HuH-7.5 (cell line): ENCODE measurements at regions not wholly inside any gene's neighbourhood (a gene's known extent, or its start where the extent isn't known, plus 50 kb on each side); places are given as distances from the start of the nearest gene placed in this dataset.
A peak's percentile ranks its signal among the peaks of the same experiment; 100 is the strongest.

ENCODE experiments used
- DNase-seq: peaks from one replicate; pipeline ENCODE4 v3.0.0; 2011; ENCODE audit warnings: low spot score

GRCh38 chr3:63046580-63046979, 171.4 kb upstream of the CADPS start:
- DNase-seq: no peak

DNA sequence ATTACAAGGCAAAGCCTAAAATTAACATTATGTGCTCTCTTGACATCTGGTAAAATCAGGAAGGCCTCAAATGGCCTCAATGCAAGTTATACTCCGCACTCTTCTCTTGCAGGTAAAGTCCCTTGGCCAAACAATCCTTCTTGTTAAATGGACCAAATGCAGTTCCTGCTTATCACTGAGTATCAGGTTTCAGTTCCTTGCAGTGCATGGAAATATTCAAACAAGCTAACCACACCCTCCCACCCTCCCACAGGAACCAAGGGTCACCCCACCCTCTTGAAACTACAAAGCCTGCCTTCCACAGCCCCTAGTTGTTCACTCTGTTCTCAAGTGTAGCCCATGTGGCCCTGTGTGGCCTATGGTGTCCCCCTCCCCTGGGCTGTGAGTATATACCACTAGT, 171.9 kb upstream of the CADPS start:
- no peak for DNase-seq

DNA sequence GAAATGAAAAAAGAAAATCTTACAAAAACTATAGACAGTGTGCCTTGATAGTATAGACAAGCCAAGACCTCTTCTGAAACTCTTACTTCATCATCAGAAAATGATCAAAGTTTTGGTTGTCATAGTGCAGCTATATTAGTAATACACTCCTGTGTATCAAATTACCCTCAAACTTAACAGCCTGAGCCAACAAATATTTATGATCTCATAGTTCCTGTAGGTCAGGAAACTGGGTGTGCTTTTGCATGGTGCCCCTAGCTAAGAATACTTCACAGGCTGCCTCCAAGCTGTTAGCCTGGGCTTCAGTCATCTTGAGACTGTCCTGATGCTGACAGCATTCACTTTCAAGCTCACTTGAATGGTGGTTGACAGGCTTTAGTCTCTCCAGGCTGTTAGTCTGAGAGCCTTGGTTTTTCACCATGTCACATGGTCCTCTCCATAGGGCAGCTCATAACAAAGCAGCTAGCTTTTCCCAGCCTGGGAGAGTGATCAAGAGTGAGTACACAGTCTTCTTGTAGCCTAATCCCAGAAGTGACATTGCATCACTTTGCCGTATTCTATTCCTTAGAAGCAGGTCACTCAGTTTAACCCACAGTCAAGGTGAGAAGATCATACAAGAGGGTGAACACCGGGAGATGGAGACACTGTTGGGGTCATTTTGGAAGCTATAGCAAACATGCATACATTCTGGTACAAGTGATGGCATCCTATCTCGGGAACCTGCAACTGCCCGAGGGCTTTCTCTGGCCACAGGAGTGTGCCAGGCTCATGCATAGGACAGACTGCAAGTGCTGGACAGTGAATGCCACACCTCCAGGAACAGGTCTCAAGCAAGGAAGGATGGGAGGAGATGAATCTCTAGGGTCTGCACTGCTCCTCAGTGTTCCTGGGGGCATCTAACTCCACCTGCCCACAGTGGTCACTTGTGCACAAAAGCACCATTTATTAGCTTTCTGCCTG, 173.4 kb upstream of the CADPS start:
- no peak for DNase-seq

DNA sequence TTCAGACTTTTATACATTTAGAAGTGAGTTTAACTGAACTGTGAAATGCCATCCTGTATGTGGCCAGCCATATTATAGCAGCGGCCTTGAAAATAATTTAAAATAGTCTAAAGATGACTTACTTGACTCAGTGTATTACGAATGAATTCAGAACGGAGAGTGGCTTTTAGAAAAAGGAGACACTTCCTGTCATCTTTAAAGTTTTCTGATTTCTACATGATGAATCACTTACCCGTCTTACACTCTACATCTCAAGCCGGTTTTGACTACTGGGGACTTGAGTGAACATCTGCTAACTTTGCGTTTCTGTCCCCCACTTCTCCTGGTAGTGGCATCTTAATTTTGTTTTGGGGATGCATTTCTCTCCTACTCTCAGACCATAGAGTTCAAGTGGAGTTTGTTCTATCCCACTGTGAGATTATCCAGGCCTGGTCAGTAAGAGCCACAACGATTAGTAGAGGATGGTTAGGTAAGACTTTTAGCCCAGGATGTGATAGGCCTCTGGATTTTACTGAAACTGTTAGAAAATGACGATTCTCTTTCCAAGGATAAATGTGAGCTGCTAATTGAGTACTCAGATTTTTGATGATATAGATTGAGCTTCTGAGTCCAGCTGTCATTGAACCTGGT, 175.4 kb upstream of the CADPS start:
- no peak for DNase-seq

GRCh38 chr3:63051920-63052319, 176.7 kb upstream of the CADPS start:
- no peak for DNase-seq

DNA sequence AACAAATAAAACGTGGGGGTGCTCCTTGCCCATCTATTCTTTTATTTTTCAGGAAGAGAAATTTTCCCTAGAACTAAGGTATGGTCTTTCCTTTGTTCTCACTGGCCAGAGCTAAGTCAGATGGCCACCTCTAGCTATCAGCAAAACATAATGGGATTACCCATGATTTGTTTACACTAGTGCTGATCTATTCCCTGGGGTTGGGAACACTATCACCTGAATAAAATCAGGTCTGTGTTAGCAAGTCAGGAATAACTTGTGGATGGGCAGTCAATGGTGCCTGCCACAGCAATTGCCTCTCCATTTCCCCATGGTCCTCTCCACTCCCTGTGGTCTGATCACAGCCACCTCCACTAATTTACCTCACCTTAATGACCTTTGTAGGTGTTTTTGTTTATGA, 181.7 kb upstream of the CADPS start:
- DNase-seq: no peak

GRCh38 chr3:63060412-63060811, 185.2 kb upstream of the CADPS start:
- no peak for DNase-seq

DNA sequence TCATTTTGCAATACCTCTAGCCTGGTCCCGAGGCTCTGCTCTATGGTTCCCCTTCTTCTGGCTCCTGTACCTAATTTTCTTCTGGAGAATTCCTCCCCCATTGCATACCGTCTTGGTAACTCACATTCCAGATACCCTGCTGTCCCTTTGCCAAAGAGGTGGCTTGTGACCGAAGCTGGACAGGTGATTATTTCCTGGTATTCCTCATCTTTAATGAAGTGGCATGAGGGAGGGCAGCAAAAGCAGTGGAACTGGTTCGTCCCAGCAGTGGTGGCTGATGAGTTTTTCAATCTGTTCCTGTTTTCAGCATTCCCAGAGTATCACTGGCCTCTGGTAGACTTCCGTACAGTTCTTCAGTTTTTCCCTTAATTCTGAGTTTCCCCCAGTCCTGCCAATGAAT, 186.2 kb upstream of the CADPS start:
- no peak for DNase-seq

- DNase-seq: no peak
Measured at GRCh38 chr3:63064209-63064755, 189.1 kb upstream of the CADPS start.

DNA sequence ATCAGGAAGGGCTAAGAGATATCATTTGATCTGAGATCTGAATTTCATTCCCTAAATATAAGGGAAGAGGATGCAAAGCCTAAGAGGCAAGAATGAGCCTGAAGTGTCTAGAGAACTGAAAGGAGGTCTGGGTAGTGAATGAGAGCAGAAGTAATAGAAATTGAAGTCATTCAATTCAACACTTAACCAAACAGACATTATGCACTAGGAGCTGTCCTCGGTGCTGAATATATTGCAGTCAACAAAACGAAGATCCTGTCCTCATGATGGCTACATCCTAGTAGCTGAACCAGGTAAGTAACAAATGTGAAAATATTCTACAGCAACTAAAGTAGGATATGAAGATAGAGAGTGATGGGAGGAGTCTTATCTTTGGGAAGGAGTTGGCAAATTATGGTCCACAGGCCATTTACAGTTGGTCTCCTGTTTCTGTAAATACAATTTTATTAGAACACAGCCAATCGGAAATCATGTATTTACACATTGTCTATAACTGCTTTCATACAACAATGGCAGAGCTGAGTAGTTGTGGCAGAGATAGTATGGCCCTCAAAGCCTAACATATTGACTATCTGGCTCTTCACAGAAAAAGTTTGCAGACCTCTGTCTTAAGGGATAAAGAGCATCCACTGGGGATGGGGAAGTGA, 192.9 kb upstream of the CADPS start:
- DNase-seq: peak; percentile 9

- no peak for DNase-seq
Measured at GRCh38 chr3:63069806-63070475, 194.7 kb upstream of the CADPS start.

DNA sequence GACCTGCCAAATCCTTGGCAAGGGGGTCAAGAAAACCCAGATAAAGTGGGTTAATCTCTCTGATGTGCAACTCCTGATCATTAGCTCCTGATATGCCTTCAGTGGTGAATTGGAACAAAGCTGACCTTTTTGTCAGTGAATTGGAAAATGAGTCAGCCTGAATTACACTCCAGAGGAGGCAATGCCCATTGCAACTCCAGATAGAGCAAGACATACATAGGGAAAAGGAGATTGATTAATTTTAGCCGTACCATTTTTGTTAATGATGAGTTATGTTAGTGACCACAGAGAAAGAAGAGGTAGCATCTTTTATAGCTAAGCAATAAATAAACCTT, 195.2 kb upstream of the CADPS start:
- no peak for DNase-seq

- no peak for DNase-seq
Measured at GRCh38 chr3:63076357-63076756, 201.1 kb upstream of the CADPS start.

GRCh38 chr3:63086190-63086589, 191.9 kb upstream of the SYNPR start:
- DNase-seq: no peak

GRCh38 chr3:63089007-63089750, 188.9 kb upstream of the SYNPR start:
- DNase-seq: no peak

- DNase-seq: no peak
Measured at GRCh38 chr3:63089751-63090132, 188.4 kb upstream of the SYNPR start.

GRCh38 chr3:63090656-63091055, 187.5 kb upstream of the SYNPR start:
- DNase-seq: no peak

GRCh38 chr3:63092515-63092914, 185.6 kb upstream of the SYNPR start:
- DNase-seq: no peak

DNA sequence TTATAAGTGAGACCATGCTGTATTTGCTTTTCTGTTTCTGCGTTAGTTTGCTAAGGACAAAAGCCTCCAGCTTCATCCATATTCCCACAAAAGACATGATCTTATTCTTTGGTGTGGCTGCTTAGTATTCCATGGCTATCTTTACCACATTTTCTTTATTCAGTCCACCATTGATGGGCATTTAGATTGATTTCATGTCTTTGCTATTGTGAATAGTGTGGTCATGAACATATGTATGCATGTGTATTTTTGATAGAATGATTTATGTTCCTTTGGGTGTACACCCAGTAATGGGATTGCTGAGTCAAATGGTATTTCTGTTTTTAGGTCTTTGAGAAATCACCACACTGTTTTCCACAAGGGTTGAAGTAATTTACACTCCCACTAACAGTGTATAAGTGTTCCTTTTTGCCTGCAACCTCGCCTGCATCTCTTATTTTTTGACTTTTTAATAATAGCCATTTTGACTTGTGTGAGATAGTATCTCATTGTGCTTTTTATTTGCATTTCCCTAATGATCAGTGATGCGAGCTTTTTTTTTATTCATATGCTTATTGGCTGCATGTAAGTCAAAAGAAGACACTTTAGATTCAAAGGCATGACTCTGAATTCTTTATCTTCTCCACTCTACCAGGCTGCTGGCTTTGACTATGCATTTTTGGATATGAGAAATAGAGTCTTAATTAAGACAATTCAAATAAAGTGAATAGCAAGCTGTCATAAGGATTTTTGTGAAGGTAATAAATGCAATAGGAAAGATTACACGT, 183.3 kb upstream of the SYNPR start:
- DNase-seq: no peak

GRCh38 chr3:63096248-63097058, 181.7 kb upstream of the SYNPR start:
- no peak for DNase-seq
